ENCODE measurements at regions not wholly inside any gene's neighbourhood (a gene's known extent, or its start where the extent isn't known, plus 50 kb on each side); places are given as distances from the start of the nearest gene placed in this dataset.

DNA sequence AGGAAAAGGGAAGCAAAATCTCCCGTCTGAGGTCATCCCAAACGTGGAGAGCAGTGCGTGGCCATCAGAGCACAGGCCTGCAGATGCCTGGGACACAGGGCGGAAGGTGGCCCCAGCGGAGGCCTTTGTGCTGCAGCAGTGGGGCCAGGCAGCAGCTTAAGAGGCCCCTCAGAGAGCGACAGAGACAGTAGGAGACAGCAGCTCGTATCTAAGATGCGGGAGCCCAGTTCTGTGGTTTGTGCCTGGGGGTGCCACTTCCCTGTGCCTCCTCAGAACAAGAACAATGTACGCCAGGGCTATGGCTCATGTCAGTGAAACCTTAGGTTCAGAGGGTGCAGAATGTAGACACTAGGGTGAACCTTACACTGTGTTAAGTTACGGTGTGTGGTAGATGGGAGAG, 316.6 kb upstream of the AKR1E2 start:
- Mint-ChIP-seq H3K4me1 (peaks cover 0 to 4% of the 10 kb centered on the region in 2 donors), H3K27me3 (ENCODE audit: low read depth in 2 of 2) (peaks cover 8 to 9% of the 10 kb centered on the region in 2 donors), H3K36me3 (no peaks in the 10 kb centered on the region), H3K27ac (no peak overlapping the region), H3K4me3 (no peak overlapping the region), H3K9me3 (no peaks in the 10 kb centered on the region)
- intact Hi-C loops (cut with micrococcal nuclease) = no loop called here
- peaks cover 2% of the 10 kb centered on the region for H3K4me1 ChIP-seq (ENCODE audit: control insufficient read depth, insufficient read depth, low read length)
- H3K27me3 ChIP-seq (ENCODE audit: control insufficient read depth, insufficient read depth, low read length) = no peaks in the 10 kb centered on the region
- DNase-seq = no peak
- H3K4me3 ChIP-seq (ENCODE audit: low read length) = no peak overlapping the region
- ATAC-seq = no peak
- 85% methylated on average over 10 of the region's 10 CpGs for WGBS (ENCODE audit: insufficient coverage)
- TF ChIP-seq, protein P1, sequence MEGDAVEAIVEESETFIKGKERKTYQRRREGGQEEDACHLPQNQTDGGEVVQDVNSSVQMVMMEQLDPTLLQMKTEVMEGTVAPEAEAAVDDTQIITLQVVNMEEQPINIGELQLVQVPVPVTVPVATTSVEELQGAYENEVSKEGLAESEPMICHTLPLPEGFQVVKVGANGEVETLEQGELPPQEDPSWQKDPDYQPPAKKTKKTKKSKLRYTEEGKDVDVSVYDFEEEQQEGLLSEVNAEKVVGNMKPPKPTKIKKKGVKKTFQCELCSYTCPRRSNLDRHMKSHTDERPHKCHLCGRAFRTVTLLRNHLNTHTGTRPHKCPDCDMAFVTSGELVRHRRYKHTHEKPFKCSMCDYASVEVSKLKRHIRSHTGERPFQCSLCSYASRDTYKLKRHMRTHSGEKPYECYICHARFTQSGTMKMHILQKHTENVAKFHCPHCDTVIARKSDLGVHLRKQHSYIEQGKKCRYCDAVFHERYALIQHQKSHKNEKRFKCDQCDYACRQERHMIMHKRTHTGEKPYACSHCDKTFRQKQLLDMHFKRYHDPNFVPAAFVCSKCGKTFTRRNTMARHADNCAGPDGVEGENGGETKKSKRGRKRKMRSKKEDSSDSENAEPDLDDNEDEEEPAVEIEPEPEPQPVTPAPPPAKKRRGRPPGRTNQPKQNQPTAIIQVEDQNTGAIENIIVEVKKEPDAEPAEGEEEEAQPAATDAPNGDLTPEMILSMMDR (IDR thresholded peaks at IDR 0.05) = no peak
- H3K27ac ChIP-seq (ENCODE audit: low read length) = no peak overlapping the region
- no peaks in the 10 kb centered on the region for H3K36me3 ChIP-seq (ENCODE audit: control insufficient read depth, insufficient read depth, low read length)
- H3K9me3 ChIP-seq (ENCODE audit: control insufficient read depth, insufficient read depth, low read length) = no peaks in the 10 kb centered on the region

DNA sequence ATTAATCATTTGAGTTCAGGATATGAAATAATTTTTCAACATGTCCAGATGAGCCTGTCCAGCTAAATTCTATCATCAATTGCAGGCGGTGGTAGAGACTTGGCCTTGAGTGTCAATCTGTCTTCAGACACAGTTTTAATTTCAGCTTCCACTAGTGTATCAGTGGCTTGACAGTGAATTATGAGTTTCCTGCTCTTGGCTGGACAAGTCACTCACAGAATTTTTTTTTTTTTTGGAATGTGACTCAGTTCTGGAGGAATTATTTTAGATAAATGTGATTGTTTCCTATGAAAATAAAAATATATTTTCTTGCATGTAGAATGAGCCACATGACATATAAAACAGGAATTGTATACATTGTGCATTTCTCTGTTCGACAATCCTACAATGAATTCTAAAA, 319.9 kb upstream of the AKR1E2 start:
- no peaks in the 10 kb centered on the region for H3K36me3 ChIP-seq (ENCODE audit: control insufficient read depth, insufficient read depth, low read length)
- intact Hi-C loops (cut with micrococcal nuclease) = no loop called here
- peaks cover 0 to 4% of the 10 kb centered on the region in 2 donors for H3K4me1 Mint-ChIP-seq
- H3K4me3 Mint-ChIP-seq = no peak overlapping the region
- no peak overlapping the region for H3K27ac ChIP-seq (ENCODE audit: low read length)
- H3K4me1 ChIP-seq (ENCODE audit: control insufficient read depth, insufficient read depth, low read length) = no peaks in the 10 kb centered on the region
- no peak for ATAC-seq
- no peaks in the 10 kb centered on the region for H3K9me3 ChIP-seq (ENCODE audit: control insufficient read depth, insufficient read depth, low read length)
- H3K27me3 ChIP-seq (ENCODE audit: control insufficient read depth, insufficient read depth, low read length) = no peaks in the 10 kb centered on the region
- no peak for DNase-seq
- H3K9me3 Mint-ChIP-seq = no peaks in the 10 kb centered on the region
- TF ChIP-seq, protein P1 (IDR thresholded peaks at IDR 0.05) = no peak
- 100% methylated on average over 1 of the region's 2 CpGs for WGBS (ENCODE audit: insufficient coverage)
- H3K27me3 Mint-ChIP-seq (ENCODE audit: low read depth in 2 of 2) = peaks cover 8 to 9% of the 10 kb centered on the region in 2 donors
- no peak overlapping the region for H3K4me3 ChIP-seq (ENCODE audit: low read length)
- no peak overlapping the region for H3K27ac Mint-ChIP-seq
- no peaks in the 10 kb centered on the region for H3K36me3 Mint-ChIP-seq

DNA sequence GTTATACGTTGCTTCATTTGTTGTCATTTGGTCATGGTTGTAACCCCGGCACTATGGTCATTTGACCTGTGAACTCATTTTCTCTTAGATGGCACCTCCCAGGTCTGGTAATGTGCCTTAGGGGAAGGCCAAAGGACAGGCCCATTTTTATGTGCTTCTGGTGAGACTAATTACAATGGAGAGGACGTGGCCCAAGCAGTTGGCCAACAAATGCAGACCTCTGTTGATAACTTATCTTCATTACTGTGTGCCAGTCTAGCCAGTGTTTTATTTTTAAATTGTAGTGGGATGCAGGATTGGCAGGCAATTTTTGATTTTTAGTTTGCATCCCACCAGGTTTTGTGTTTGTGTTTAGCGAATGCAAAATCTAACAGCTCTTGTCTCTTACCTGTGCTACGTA, 321.5 kb upstream of the AKR1E2 start:
- ATAC-seq (no peak), DNase-seq (no peak)
- no peaks in the 10 kb centered on the region for H3K4me1 ChIP-seq (ENCODE audit: control insufficient read depth, insufficient read depth, low read length)
- peaks cover 0 to 4% of the 10 kb centered on the region in 2 donors for H3K4me1 Mint-ChIP-seq
- H3K9me3 ChIP-seq (ENCODE audit: control insufficient read depth, insufficient read depth, low read length) = no peaks in the 10 kb centered on the region
- H3K36me3 Mint-ChIP-seq = no peaks in the 10 kb centered on the region
- no peak overlapping the region for H3K27ac Mint-ChIP-seq
- no peak overlapping the region for H3K4me3 ChIP-seq (ENCODE audit: low read length)
- H3K4me3 Mint-ChIP-seq = no peak overlapping the region
- H3K27me3 ChIP-seq (ENCODE audit: control insufficient read depth, insufficient read depth, low read length) = no peaks in the 10 kb centered on the region
- H3K36me3 ChIP-seq (ENCODE audit: control insufficient read depth, insufficient read depth, low read length) = no peaks in the 10 kb centered on the region
- H3K27ac ChIP-seq (ENCODE audit: low read length) = no peak overlapping the region
- H3K27me3 Mint-ChIP-seq (ENCODE audit: low read depth in 2 of 2) = peaks cover 3 to 14% of the 10 kb centered on the region in 2 donors
- TF ChIP-seq, protein P1 (IDR thresholded peaks at IDR 0.05) = no peak
- 93% methylated on average over 5 of the region's 5 CpGs for WGBS (ENCODE audit: insufficient coverage)
- no peaks in the 10 kb centered on the region for H3K9me3 Mint-ChIP-seq
- intact Hi-C loops (cut with micrococcal nuclease) = no loop called here

DNA sequence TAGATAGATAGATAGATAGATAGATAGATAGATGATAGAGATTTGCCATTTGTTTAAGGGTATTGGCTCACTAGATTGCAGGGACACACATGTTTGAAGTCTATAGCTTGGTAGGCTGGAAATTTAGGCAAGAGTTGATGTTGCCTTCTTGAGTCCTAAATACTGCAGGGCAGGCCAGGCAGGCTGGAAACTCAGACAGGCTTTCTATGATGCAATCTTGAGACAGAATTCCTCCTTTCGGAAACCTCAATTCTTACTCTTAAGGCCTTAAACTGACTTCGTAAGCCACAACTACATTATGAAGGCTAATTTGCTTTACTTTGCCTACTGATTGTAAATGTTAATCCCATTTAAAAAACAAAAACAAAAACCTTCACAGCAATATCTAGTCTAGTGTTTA, 322.9 kb upstream of the AKR1E2 start:
- peaks cover 3 to 16% of the 10 kb centered on the region in 2 donors for H3K27me3 Mint-ChIP-seq (ENCODE audit: low read depth in 2 of 2)
- ATAC-seq = no peak
- H3K27ac Mint-ChIP-seq = no peak overlapping the region
- H3K36me3 ChIP-seq (ENCODE audit: control insufficient read depth, insufficient read depth, low read length) = no peaks in the 10 kb centered on the region
- H3K9me3 ChIP-seq (ENCODE audit: control insufficient read depth, insufficient read depth, low read length) = no peaks in the 10 kb centered on the region
- H3K27ac ChIP-seq (ENCODE audit: low read length) = no peak overlapping the region
- H3K9me3 Mint-ChIP-seq = no peaks in the 10 kb centered on the region
- no peak for DNase-seq
- H3K4me3 Mint-ChIP-seq = no peak overlapping the region
- no peak overlapping the region for H3K4me3 ChIP-seq (ENCODE audit: low read length)
- no peaks in the 10 kb centered on the region for H3K4me1 Mint-ChIP-seq
- intact Hi-C loops (cut with micrococcal nuclease) = no loop called here
- no peaks in the 10 kb centered on the region for H3K27me3 ChIP-seq (ENCODE audit: control insufficient read depth, insufficient read depth, low read length)
- TF ChIP-seq, protein P1 (IDR thresholded peaks at IDR 0.05) = no peak
- WGBS (ENCODE audit: insufficient coverage) = 94% methylated on average over 2 of the region's 2 CpGs
- no peaks in the 10 kb centered on the region for H3K4me1 ChIP-seq (ENCODE audit: control insufficient read depth, insufficient read depth, low read length)
- no peaks in the 10 kb centered on the region for H3K36me3 Mint-ChIP-seq

Measured in natural killer cell (primary cell).